ENCODE measurements at regions not wholly inside any gene's neighbourhood (a gene's known extent, or its start where the extent isn't known, plus 50 kb on each side); places are given as distances from the start of the nearest gene placed in this dataset.

DNA sequence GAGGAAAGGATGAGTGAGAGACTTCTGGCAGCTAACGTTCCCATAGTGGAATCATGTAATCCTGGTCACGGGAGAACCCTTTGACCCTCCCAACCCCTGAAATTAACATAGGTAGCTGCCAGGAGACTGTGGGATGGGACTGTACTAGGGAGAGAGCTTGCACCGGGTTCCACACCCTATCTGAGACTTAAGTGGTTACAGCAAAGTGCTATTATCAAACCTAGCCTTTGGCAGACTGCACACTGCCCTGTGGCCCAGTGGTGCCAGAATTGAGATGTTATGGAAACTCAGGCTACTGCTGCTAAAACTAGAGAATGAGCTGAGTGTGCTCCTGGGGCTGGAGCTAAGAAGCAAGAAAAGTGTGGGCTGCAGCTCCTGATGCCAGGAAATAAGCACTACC lies 79.6 kb upstream of the PDC start:
- POLR2A ChIA-PET, result no interaction called here
- CTCF ChIA-PET, result interaction anchor here (1.4 kb wide), 1 partner anchor 444 kb away, joined by 3 read pairs; no protein-coding TSS in a partner anchor

More for the DNA sequence above, 79.6 kb upstream of the PDC start:
- Histone ChIP-seq H3K4me3 (replicated peaks in 1 of 3; ENCODE audit: insufficient read depth in 1 of 3, low read depth in 1 of 3, low read length in 3 of 3) (no peak overlapping the region), H3K27ac (ENCODE audit: insufficient read depth, low read depth, low read length) (no peak overlapping the region), H3K9me3 (replicated peaks; ENCODE audit: control insufficient read depth, insufficient read depth, low read length) (no peaks in the 10 kb centered on the region), H3K4me1 (ENCODE audit: control insufficient read depth, extremely low read depth, insufficient read depth, low read length) (peaks cover 12% of the 10 kb centered on the region), H3K9me1 (replicated peaks; ENCODE audit: control insufficient read depth, extremely low read depth, insufficient read depth, low read length) (no peaks in the 10 kb centered on the region), H4K20me1 (replicated peaks; ENCODE audit: control insufficient read depth, extremely low read depth, insufficient read depth, low read length) (no peaks in the 10 kb centered on the region), H3K9ac (replicated peaks; ENCODE audit: extremely low read depth, insufficient read depth, low read length) (no peak overlapping the region), H3K27me3 (ENCODE audit: control insufficient read depth in 2 of 2, insufficient read depth in 2 of 2, low read length in 2 of 2) (no peaks in the 10 kb centered on the region), H3K79me2 (ENCODE audit: control insufficient read depth, insufficient read depth, low read length) (no peaks in the 10 kb centered on the region), H3K4me2 (ENCODE audit: insufficient read depth, low read length) (no peak overlapping the region), H3K36me3 (ENCODE audit: control insufficient read depth in 2 of 2, extremely low read depth in 1 of 2, insufficient read depth in 2 of 2, low read length in 2 of 2) (no peaks in the 10 kb centered on the region), H2AFZ (ENCODE audit: low read depth, low read length) (no peak overlapping the region)
- DNase-seq (ENCODE audit: low read depth, low spot score), result no peak
- dilution Hi-C loops (cut with MboI; ENCODE audit: extremely low pct_ligation_motif_present, low sequenced_read_pairs) (no loop called here), intact Hi-C loops (cut with micrococcal nuclease) (no loop called here)
- FAIRE-seq, result no peak
- no TSS peak for BruUV-seq (replicated peaks)
- TF ChIP-seq GATA2 (IDR thresholded peaks at IDR 0.05; ENCODE audit: insufficient read depth, insufficient read length, low read depth, low read length), result no peak
- TF ChIP-seq, protein P1, sequence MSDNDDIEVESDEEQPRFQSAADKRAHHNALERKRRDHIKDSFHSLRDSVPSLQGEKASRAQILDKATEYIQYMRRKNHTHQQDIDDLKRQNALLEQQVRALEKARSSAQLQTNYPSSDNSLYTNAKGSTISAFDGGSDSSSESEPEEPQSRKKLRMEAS (IDR thresholded peaks at IDR 0.05; ENCODE audit: insufficient read depth, insufficient read length), result no peak
- TF ChIP-seq POLR2AphosphoS5 (IDR thresholded peaks at IDR 0.05; ENCODE audit: insufficient read depth, low read depth, low read length), result no peak
- no peak for TF ChIP-seq JUN (IDR thresholded peaks at IDR 0.05; ENCODE audit: borderline replicate concordance, insufficient read depth, insufficient read length, low read depth)
- no peak for TF ChIP-seq EZH2 (IDR thresholded peaks at IDR 0.05; ENCODE audit: borderline replicate concordance, low read depth, low read length, severe bottlenecking)
- TF ChIP-seq MYC (IDR thresholded peaks at IDR 0.05; ENCODE audit: low read depth, low read length), result no peak
- TF ChIP-seq, protein P2, sequence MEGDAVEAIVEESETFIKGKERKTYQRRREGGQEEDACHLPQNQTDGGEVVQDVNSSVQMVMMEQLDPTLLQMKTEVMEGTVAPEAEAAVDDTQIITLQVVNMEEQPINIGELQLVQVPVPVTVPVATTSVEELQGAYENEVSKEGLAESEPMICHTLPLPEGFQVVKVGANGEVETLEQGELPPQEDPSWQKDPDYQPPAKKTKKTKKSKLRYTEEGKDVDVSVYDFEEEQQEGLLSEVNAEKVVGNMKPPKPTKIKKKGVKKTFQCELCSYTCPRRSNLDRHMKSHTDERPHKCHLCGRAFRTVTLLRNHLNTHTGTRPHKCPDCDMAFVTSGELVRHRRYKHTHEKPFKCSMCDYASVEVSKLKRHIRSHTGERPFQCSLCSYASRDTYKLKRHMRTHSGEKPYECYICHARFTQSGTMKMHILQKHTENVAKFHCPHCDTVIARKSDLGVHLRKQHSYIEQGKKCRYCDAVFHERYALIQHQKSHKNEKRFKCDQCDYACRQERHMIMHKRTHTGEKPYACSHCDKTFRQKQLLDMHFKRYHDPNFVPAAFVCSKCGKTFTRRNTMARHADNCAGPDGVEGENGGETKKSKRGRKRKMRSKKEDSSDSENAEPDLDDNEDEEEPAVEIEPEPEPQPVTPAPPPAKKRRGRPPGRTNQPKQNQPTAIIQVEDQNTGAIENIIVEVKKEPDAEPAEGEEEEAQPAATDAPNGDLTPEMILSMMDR (IDR thresholded peaks at IDR 0.05; ENCODE audit: extremely low read depth in 1 of 2, insufficient read depth in 1 of 2, low read depth in 1 of 2, low read length in 2 of 2), result no peak
- no peak for TF ChIP-seq FOS (IDR thresholded peaks at IDR 0.05; ENCODE audit: borderline replicate concordance, insufficient read depth, low read length)
- no peak for TF ChIP-seq POLR2A (IDR thresholded peaks at IDR 0.05; ENCODE audit: low read depth, low read length)
